NT2/D1 (cell line): ENCODE measurements at regions not wholly inside any gene's neighbourhood (a gene's known extent, or its start where the extent isn't known, plus 50 kb on each side); places are given as distances from the start of the nearest gene placed in this dataset.

Experiments used
- SUZ12 ChIP-seq: IDR thresholded peaks from 2 replicates; pipeline ENCODE4 v1.6.1; 2011; ENCODE audit not compliant: insufficient read length, insufficient read depth; ENCODE audit errors: extremely low read depth
- YY1 ChIP-seq: IDR thresholded peaks from 2 replicates; pipeline ENCODE4 v1.6.1; 2011; ENCODE audit not compliant: insufficient read length, insufficient read depth
- ZNF274 ChIP-seq: IDR thresholded peaks from 2 replicates; pipeline ENCODE4 v1.6.1; 2011; ENCODE audit warnings: mild to moderate bottlenecking, low read depth, low read length

DNA sequence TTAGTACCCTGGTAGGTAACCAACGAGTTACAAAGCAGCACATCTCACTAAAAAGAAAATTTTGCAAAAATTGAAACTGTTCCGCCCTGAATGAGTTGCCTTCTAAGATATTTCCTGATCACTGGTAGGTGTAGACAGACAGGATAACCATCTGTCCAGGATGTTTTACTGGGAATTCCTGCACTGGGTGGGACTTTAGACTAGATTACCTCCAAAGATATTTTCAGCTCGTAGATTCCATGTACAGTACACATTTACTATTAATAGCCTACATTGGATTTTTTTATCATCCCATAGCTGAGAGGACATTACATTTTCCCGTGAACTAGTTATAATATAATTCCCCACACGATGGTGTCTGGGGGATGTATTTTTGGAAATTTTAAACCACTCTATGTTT lies 139.6 kb downstream of the DYRK2 start:
- no peak for TF ChIP-seq YY1
- TF ChIP-seq SUZ12 = no peak
- no peak for TF ChIP-seq ZNF274
